K562 (cell line): ENCODE measurements at regions not wholly inside any gene's neighbourhood (a gene's known extent, or its start where the extent isn't known, plus 50 kb on each side); places are given as distances from the start of the nearest gene placed in this dataset.

Source experiments
- AFF4 ChIP-seq: sonication (generic); formaldehyde crosslinking; IDR thresholded peaks from 2 replicates; pipeline ENCODE4 v1.8.0; 2023; ENCODE audit warnings: mild to moderate bottlenecking, missing genetic modification reagents
- CEBPB ChIP-seq: fragments of 450-650 bp; IDR thresholded peaks from 2 replicates; pipeline ENCODE4 v1.6.1; 2016; ENCODE audit warnings: missing genetic modification characterization, missing compliant biosample characterization
- CUX1 ChIP-seq: fragments of 200-800 bp; sonication (Bioruptor generic); IDR thresholded peaks from 2 replicates; pipeline ENCODE4 v1.6.1; 2016; ENCODE audit warnings: missing genetic modification characterization, missing compliant biosample characterization
- IRF9 ChIP-seq: fragments of 450-650 bp; IDR thresholded peaks from 2 replicates; pipeline ENCODE4 v1.6.1; 2016; ENCODE audit warnings: missing biosample characterization, missing genetic modification characterization
- MAFG ChIP-seq: fragments of 450-650 bp; conservative IDR thresholded peaks from 2 replicates; pipeline ENCODE4 v1.6.1; 2016; ENCODE audit warnings: missing genetic modification characterization, missing compliant biosample characterization
- MTA3 ChIP-seq: fragments of 450-650 bp; formaldehyde crosslinking; IDR thresholded peaks from 2 replicates; pipeline ENCODE4 v1.6.1; 2017; ENCODE audit warnings: mild to moderate bottlenecking, borderline replicate concordance
- PATZ1 ChIP-seq: fragments of 250-450 bp; sonication (Bioruptor Pico); IDR thresholded peaks from 2 replicates; pipeline ENCODE4 v1.5.0; 2020; ENCODE audit warnings: mild to moderate bottlenecking, borderline replicate concordance
- POLR2AphosphoS5 ChIP-seq: IDR thresholded peaks from 2 replicates; pipeline ENCODE4 v1.6.1; 2011; ENCODE audit warnings: mild to moderate bottlenecking, low read depth, low read length, moderate library complexity; ENCODE audit not compliant: control insufficient read depth, insufficient read depth
- TRIM24 ChIP-seq, 2 experiments: fragments of 450-650 bp; IDR thresholded peaks; 2 replicates each; pipeline ENCODE4 v1.6.1; 2016

- TF ChIP-seq POLR2AphosphoS5 (no peak), MAFG (peak; percentile 79), AFF4 (CRISPR knock-in tag) (0 out of 2 replicates have a peak, but pooled peaks have one; percentile 2), CUX1 (CRISPR knock-in tag) (peak; percentile 26; the same call in 1 of the 2 replicates), MTA3 (0 out of 2 replicates have a peak, but pooled peaks have one; percentile 35), IRF9 (tag) (peak; percentile 64), PATZ1 (no peak), TRIM24 (IDR thresholded peaks at IDR 0.05) (no peak), CEBPB (tag) (peak; percentile 67)
These were observed 64.2 kb downstream of the IRF2BP2 start (continued) for GRCh38 chr1:234545517-234546386.
